ENCODE measurements at regions not wholly inside any gene's neighbourhood (a gene's known extent, or its start where the extent isn't known, plus 50 kb on each side); places are given as distances from the start of the nearest gene placed in this dataset.

DNA sequence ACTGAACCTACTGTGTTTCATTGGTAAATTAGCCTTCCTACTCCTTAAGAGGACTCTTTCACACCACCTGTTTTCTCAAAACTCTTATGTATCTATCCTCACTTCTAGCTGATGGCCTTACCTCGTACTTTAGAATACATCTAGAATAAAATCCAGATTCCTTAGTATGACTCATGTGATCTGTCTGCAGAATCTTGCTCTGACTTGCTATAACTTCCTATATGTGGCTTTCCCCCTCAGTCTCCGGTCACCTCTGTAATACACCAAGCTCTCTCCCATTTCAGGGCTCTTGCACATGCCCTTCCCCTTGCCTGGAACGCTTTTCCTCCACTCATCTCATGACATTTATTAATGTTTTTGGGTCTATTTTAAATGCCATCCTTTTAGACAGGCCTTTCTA, 95.6 kb upstream of the LHCGR start:
- peak; percentile 50 for DNase-seq

DNA sequence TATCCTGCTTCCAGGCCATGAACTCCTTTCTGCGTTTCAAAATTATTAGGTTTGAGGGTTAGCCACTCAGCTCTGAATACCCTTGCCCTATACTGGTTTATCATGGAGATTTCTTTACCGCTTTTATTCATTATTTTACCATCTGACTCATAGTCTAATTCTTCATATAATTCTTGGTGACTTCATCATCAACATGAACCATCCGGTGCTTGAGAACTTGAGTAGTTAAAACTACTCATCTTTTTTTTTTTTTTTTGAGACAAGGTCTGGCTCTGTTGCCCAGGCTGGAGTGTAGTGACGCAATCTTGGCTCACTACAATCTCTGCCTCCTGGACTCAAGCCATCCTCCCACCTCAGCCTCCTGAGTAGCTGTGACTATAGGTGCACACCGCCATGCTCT, 94.2 kb upstream of the LHCGR start:
- peak; percentile 85 for DNase-seq

DNA sequence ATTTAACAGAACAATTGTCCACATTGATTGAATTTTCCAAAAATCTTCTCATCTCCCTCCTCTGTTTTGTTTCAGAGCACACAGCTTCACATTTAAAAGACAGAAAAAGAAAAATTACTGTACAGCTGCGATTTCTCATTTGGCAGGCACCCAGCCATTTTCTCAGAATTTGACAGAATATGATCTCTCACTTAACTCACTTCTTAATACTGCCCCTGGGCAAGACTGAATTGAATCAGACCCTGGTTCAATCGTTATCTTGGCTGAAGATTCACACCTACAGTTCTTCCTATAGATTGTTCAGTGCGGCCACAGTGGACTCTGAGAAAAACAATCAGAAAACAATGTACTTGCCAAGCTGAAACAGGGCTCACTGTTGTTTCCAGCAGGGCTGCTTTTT, 90.2 kb upstream of the LHCGR start:
- no peak for DNase-seq

DNA sequence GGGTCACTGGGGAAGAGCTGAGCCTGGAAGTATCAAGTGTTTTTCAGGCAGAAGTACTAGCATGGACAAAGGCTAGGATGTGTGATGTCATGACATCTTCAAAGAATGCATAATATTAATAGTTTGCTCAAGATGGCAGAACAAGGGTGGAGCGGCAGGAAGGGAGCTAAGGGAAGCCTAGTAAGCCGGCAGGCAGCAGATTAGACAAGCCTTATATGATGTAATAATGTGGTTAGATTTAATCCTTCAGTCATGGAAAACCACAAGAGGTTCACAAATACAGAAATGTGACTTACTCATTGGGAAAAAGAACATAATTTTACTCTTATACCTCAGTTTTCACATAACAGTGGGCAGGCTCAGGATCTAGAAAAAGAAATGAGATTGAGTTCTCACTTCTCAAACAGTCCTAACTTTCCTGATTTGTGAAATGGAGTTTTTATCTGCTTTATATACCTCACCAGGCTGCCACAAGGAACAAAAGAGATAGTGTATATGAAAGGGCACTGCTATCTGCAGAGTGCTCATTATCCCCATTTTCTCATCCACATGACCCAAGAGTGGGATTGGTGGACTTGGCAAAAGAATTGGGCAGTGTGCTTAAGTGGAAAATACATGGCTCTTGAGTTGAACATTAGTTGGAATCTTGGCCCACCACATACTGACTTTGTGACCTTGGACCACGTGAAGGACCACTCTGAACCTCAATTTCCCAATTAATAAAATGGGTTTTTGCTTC, 89.1 kb upstream of the LHCGR start:
- peak; percentile 78 for DNase-seq

GRCh38 chr2:48841126-48841525, 85.6 kb upstream of the LHCGR start:
- no peak for DNase-seq

GRCh38 chr2:48838029-48838428, 82.5 kb upstream of the LHCGR start:
- no peak for DNase-seq

- DNase-seq, result no peak
Measured at GRCh38 chr2:48829569-48829968, 74.0 kb upstream of the LHCGR start.

GRCh38 chr2:48829036-48829435, 73.5 kb upstream of the LHCGR start:
- peak; percentile 57 for DNase-seq

DNA sequence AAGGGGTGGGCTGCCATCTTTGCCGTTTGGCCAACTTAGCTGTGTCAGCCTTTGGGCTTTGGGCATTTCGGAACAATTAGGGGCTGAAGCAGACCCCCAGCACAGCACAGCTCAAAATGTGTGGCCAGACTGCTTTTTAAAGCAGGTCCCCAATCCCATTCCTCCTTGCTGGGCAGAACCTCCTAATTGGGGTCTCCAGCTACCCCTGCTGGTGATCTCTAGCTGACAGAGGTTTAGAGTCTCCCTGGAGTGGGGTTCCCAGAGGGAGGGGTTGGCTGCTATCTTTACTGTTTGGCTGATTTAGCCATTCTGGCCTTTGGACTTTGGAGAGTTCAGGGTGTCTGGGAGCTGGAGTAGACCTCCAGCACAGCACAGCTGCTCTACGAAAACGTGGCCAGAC, 71.5 kb upstream of the LHCGR start:
- DNase-seq, result no peak

GRCh38 chr2:48824116-48824515, 68.6 kb upstream of the LHCGR start:
- peak; percentile 6 for DNase-seq

- no peak for DNase-seq
Measured at GRCh38 chr2:48819206-48819735, 63.7 kb upstream of the LHCGR start.

- DNase-seq, result no peak
Measured at GRCh38 chr2:48817355-48817754, 61.8 kb upstream of the LHCGR start.

- no peak for DNase-seq
Measured at GRCh38 chr2:48812416-48812815, 56.9 kb upstream of the LHCGR start.

- no peak for DNase-seq
Measured at GRCh38 chr2:48808311-48808710, 52.8 kb upstream of the LHCGR start.
